OCI-LY1 (cell line): ENCODE measurements at regions not wholly inside any gene's neighbourhood (a gene's known extent, or its start where the extent isn't known, plus 50 kb on each side); places are given as distances from the start of the nearest gene placed in this dataset.

Source experiments
- CTCF ChIP-seq: fragments of 200-600 bp; sonication (generic), shearing (Covaris generic); IDR thresholded peaks from 2 replicates; pipeline ENCODE4 v1.5.1; 2017; ENCODE audit warnings: mild to moderate bottlenecking, antibody characterized with exemption, low read length, moderate library complexity, mixed read lengths
- EZH2 ChIP-seq: fragments of 200-600 bp; sonication (generic), shearing (Covaris generic); IDR thresholded peaks from 2 replicates; pipeline ENCODE4 v1.8.0; 2017; ENCODE audit warnings: borderline replicate concordance, mixed run types, mild to moderate bottlenecking, antibody characterized with exemption, low read length, moderate library complexity, mixed read lengths

- TF ChIP-seq EZH2 (no peak), CTCF (no peak)
These were observed 357.0 kb upstream of the ID2 start for GRCh38 chr2:8324901-8325300.
